Neural cell (in vitro differentiated cells): ENCODE measurements at regions not wholly inside any gene's neighbourhood (a gene's known extent, or its start where the extent isn't known, plus 50 kb on each side); places are given as distances from the start of the nearest gene placed in this dataset.

Source experiments
- CTCF ChIP-seq: fragments of 450-650 bp; IDR thresholded peaks from 2 replicates; pipeline ENCODE4 v1.5.1; 2014; ENCODE audit warnings: antibody characterized with exemption, mild to moderate bottlenecking, moderate library complexity; ENCODE audit not compliant: poor library complexity, severe bottlenecking
- EZH2 ChIP-seq: fragments of 200-600, 300-800 bp; shearing (Covaris generic), sonication (generic); IDR thresholded peaks from 2 replicates; pipeline ENCODE4 v1.6.1; 2014; ENCODE audit warnings: antibody characterized with exemption, low read length, borderline replicate concordance, mild to moderate bottlenecking; ENCODE audit not compliant: insufficient read depth, poor library complexity, severe bottlenecking
- MXI1 ChIP-seq: fragments of 450-650 bp; conservative IDR thresholded peaks from 2 replicates; pipeline ENCODE4 v1.6.1; 2014; ENCODE audit warnings: antibody characterized with exemption, mild to moderate bottlenecking; ENCODE audit not compliant: poor library complexity, severe bottlenecking
- POLR2AphosphoS5 ChIP-seq: IDR thresholded peaks from 2 replicates; pipeline ENCODE4 v1.6.1; 2012
- RAD21 ChIP-seq: fragments of 450-650 bp; conservative IDR thresholded peaks from 2 replicates; pipeline ENCODE4 v1.6.1; 2014; ENCODE audit warnings: antibody characterized with exemption, mild to moderate bottlenecking, moderate library complexity
- REST ChIP-seq: IDR thresholded peaks from 2 replicates; pipeline ENCODE4 v1.6.1; 2012; ENCODE audit warnings: borderline replicate concordance
- SMC3 ChIP-seq: fragments of 450-650 bp; conservative IDR thresholded peaks from 2 replicates; pipeline ENCODE4 v1.6.1; 2014; ENCODE audit warnings: antibody characterized with exemption, mild to moderate bottlenecking, moderate library complexity; ENCODE audit not compliant: poor library complexity

- TF ChIP-seq EZH2 (no peak), REST (no peak), CTCF (no peak), POLR2AphosphoS5 (no peak), MXI1 (no peak), SMC3 (no peak), RAD21 (no peak)
Measured at GRCh38 chr9:684941-685340, 156.6 kb upstream of the DMRT1 start.
